Parathyroid adenoma (tissue), 2 donors: ENCODE measurements at regions not wholly inside any gene's neighbourhood (a gene's known extent, or its start where the extent isn't known, plus 50 kb on each side); places are given as distances from the start of the nearest gene placed in this dataset.
A peak's percentile ranks its signal among the peaks of the same experiment; 100 is the strongest.

Experiments
- H2AFZ ChIP-seq: fragments of 300-600 bp; sonication (generic); one replicate; pipeline ENCODE4 v1.7.0; 2017; ENCODE audit warnings: antibody characterized with exemption, mild to moderate bottlenecking
- H3K27ac ChIP-seq: fragments of 300-600 bp; sonication (generic); one replicate; pipeline ENCODE4 v1.7.0; 2017
- H3K27me3 ChIP-seq: fragments of 300-600 bp; sonication (generic); one replicate; pipeline ENCODE4 v1.7.0; 2017; ENCODE audit warnings: low read length; ENCODE audit not compliant: control insufficient read depth, insufficient read depth
- H3K36me3 ChIP-seq: fragments of 300-600 bp; sonication (generic); one replicate; pipeline ENCODE4 v1.7.0; 2017; ENCODE audit warnings: low read length; ENCODE audit not compliant: control insufficient read depth, insufficient read depth
- H3K4me1 ChIP-seq: fragments of 300-600 bp; sonication (generic); one replicate; pipeline ENCODE4 v1.7.0; 2017; ENCODE audit warnings: control low read depth
- H3K4me2 ChIP-seq: fragments of 300-600 bp; sonication (generic); one replicate; pipeline ENCODE4 v1.7.0; 2017; ENCODE audit warnings: low read length
- H3K4me3 ChIP-seq: fragments of 300-600 bp; sonication (generic); one replicate; pipeline ENCODE4 v1.7.0; 2017; ENCODE audit warnings: low read depth, low read length
- H3K79me2 ChIP-seq: fragments of 300-600 bp; sonication (generic); one replicate; pipeline ENCODE4 v1.7.0; 2017; ENCODE audit warnings: control low read depth
- H3K9ac ChIP-seq: fragments of 300-600 bp; sonication (generic); one replicate; pipeline ENCODE4 v1.7.0; 2017; ENCODE audit warnings: mild to moderate bottlenecking
- H3K9me3 ChIP-seq: fragments of 300-600 bp; sonication (generic); one replicate; pipeline ENCODE4 v1.7.0; 2017; ENCODE audit warnings: low read length; ENCODE audit not compliant: control insufficient read depth
- CTCF ChIP-seq: fragments of 300-600 bp; sonication (generic); IDR thresholded peaks from one replicate; pipeline ENCODE4 v1.7.0; 2017; ENCODE audit warnings: antibody characterized with exemption, mild to moderate bottlenecking
- donor health status: primary hyperparathyroidism.

GRCh38 chr17:70562137-70562536 lies 392.8 kb downstream of the KCNJ2 start:
- Histone ChIP-seq H3K9me3 (no peaks in the 10 kb centered on the region), H3K9ac (no peak overlapping the region), H3K4me2 (no peak overlapping the region), H3K4me3 (no peak overlapping the region), H2AFZ (no peak overlapping the region), H3K79me2 (no peaks in the 10 kb centered on the region), H3K36me3 (no peaks in the 10 kb centered on the region), H3K27me3 (no peaks in the 10 kb centered on the region), H3K27ac (no peak overlapping the region), H3K4me1 (no peaks in the 10 kb centered on the region)
- no peak for TF ChIP-seq CTCF

GRCh38 chr17:70563281-70563820 lies 394.0 kb downstream of the KCNJ2 start:
- Histone ChIP-seq H3K79me2 (no peaks in the 10 kb centered on the region), H3K9me3 (no peaks in the 10 kb centered on the region), H3K36me3 (no peaks in the 10 kb centered on the region), H3K9ac (no peak overlapping the region), H3K4me2 (no peak overlapping the region), H2AFZ (peak overlapping the region; percentile 31), H3K4me1 (no peaks in the 10 kb centered on the region), H3K27ac (no peak overlapping the region), H3K27me3 (no peaks in the 10 kb centered on the region), H3K4me3 (no peak overlapping the region)
- no peak for TF ChIP-seq CTCF

GRCh38 chr17:70564006-70564620 lies 394.8 kb downstream of the KCNJ2 start:
- Histone ChIP-seq H3K9me3 (no peaks in the 10 kb centered on the region), H3K9ac (no peak overlapping the region), H3K36me3 (no peaks in the 10 kb centered on the region), H3K27me3 (no peaks in the 10 kb centered on the region), H3K79me2 (no peaks in the 10 kb centered on the region), H3K4me3 (no peak overlapping the region), H3K4me2 (no peak overlapping the region), H3K27ac (no peak overlapping the region), H3K4me1 (no peaks in the 10 kb centered on the region), H2AFZ (no peak overlapping the region)
- TF ChIP-seq CTCF, result no peak

- TF ChIP-seq CTCF, result no peak
- Histone ChIP-seq H3K9ac (no peak overlapping the region), H3K4me3 (no peak overlapping the region), H2AFZ (no peak overlapping the region), H3K36me3 (no peaks in the 10 kb centered on the region), H3K9me3 (no peaks in the 10 kb centered on the region), H3K27me3 (no peaks in the 10 kb centered on the region), H3K27ac (no peak overlapping the region), H3K79me2 (no peaks in the 10 kb centered on the region), H3K4me1 (no peaks in the 10 kb centered on the region), H3K4me2 (no peak overlapping the region)
Measured at GRCh38 chr17:70569128-70569527, 399.8 kb downstream of the KCNJ2 start.

- H3K4me1 ChIP-seq, result no peaks in the 10 kb centered on the region
- H3K4me3 ChIP-seq, result no peak overlapping the region
- no peaks in the 10 kb centered on the region for H3K79me2 ChIP-seq
- H3K4me2 ChIP-seq, result no peak overlapping the region
- no peak overlapping the region for H3K27ac ChIP-seq
- no peak overlapping the region for H2AFZ ChIP-seq
- no peaks in the 10 kb centered on the region for H3K27me3 ChIP-seq
- no peak overlapping the region for H3K9ac ChIP-seq
- H3K9me3 ChIP-seq, result no peaks in the 10 kb centered on the region
- no peak for TF ChIP-seq CTCF
- no peaks in the 10 kb centered on the region for H3K36me3 ChIP-seq
Measured at GRCh38 chr17:70577456-70577855, 408.1 kb downstream of the KCNJ2 start.
